Hematopoietic multipotent progenitor cell treated with erythropoietin and hydrocortisone succinate and interleukin-3 and kit ligand, for 4 days (in vitro differentiated cells): ENCODE measurements at regions not wholly inside any gene's neighbourhood (a gene's known extent, or its start where the extent isn't known, plus 50 kb on each side); places are given as distances from the start of the nearest gene placed in this dataset.

ENCODE experiments used
- DNase-seq: peaks from one replicate; pipeline ENCODE4 v3.0.0-alpha.2; 2015

DNA sequence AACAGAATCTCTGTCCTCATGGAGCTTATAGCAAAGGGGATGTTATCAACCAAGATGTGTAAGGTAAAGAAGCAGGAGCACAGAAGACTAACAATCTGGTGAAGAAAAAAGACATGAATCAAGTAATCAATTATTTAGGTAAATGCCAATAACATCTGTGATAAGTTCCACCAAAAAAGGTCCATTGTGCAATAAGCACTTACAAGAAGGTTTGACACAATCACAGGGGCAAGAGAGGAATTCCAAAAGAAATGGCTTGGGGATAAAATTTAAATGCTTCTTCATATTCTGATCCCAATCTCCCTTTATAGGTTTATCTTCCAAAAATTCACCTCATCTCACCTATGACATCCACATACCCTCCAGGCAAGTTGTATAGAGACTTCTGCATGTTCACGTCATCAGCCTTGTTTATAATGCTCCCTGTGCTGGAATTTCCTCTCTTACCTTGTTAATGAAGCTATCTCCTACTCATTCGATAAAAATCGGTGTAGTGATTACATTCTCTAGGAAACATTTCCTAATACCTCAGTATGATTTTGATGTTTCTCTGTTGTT is 53.6 kb upstream of the DPT start:
- no peak for DNase-seq

DNA sequence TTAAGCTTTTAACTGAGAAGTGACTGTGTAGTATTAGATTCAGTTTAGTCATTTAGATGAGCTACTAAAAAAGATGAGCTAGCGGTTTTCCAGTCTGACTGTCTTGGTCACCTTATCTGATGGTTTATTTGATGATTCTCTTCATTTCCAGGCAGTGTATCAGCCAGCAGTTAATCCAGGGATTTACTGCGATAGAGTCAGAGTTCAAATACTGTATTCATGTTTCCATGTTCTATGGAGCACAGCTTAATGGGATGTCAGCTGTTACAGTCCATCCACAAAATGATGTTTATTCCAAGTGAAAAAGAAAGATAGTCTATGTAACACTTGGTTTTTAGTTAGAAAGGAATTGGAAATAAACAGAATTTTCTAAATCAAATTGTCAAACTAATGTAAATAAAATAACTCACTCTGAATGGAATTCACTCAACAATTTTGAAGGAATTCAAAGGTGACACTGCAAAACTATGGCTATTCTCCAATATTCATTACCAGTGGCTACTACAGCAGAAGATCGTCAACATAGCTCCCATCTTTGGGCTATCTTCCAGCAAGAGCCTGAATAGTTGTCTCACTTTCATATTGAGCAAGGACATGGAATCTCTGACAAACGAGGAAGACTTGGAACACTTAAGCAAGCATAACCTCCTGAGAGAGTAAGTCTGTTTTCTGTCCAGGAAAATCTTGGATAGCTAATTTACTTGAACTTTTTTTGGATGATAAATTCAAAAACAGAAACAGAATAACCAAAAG is 54.6 kb upstream of the DPT start:
- no peak for DNase-seq

DNA sequence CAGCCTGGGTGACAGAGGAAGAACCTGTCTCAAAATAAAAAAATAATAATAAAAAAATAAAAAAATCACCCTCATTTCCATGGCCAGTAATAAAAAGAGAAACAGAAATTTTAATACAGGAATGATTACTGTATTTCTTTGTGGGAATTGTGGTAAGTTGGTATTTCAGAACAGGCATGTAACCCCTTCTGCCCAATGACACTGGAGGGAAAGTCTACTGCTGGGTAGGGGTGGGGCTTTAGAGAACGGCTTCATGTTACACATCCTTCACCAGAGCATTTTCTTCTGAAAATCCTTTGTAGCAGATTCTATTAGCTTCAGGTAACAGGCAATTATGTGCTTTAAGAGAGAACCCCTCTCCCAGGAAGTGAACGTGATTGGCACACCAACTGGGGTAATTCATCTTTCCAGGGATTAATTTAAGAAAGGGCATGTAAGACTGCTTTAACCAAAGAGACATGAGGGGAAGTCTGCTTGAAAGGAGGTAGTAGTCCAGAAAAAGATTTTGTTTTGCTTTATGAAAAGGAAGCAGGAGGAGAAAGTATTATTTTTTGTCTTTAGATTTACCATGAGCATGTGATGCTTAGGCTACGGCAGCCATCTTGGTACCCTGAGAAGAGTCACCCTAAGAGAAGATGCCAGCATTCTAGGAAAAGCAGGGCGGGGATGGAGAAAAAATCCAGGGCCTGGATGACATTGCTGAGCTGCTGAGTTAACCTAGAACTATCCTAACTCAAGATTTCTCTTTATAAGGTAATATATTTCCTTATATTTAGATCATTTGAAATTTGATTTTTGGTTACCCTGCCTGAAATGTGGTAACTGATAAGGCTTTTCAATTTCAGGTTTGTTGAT is 57.7 kb upstream of the DPT start:
- DNase-seq, result no peak

DNA sequence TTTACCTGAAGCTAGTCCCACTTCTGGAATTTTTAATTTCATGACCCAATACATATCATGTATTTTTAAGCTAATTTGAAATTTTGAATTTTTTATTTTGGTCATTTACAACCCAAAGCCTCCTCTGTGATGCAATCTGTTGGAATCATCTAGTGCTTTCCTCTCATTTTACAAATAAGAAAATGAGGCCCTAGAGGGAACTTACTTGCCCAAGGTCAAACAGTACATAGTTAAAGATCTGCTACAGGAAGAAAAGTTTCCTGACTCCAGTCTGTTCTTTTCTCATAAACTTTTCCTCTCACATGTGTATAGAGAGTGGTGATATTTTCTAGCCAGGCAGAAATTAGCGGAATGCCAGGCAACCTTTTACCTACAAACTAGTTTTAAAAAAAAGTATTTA is 59.3 kb upstream of the DPT start:
- DNase-seq, result no peak

- no peak for DNase-seq
Measured at GRCh38 chr1:168789501-168789900, 60.5 kb upstream of the DPT start.

- no peak for DNase-seq
Measured at GRCh38 chr1:168792142-168792541, 63.1 kb upstream of the DPT start.

- DNase-seq, result peak; percentile 23
Measured at GRCh38 chr1:168792592-168793125, 63.7 kb upstream of the DPT start.

DNA sequence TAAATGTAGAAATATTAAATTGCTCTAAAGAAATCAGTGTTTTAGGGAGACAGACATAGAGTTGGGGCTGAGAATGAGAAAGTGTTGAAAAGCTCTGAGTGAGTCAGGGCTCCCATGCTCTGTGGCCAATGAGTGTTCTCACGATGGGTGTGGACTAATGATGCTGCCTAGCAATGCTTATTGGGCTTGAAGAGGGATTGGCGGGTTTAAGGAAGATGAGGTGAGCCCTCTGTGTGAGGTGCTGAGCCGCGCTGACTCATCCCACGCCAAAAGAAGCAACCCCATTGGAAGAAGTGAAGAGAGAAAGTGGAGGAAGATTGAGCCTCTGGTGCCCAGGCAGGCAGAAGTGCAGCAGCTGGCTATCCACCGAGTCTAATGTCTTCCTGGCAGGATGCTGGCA is 65.1 kb upstream of the DPT start:
- no peak for DNase-seq

- DNase-seq, result no peak
Measured at GRCh38 chr1:168795681-168796080, 66.7 kb upstream of the DPT start.

GRCh38 chr1:168799927-168800605 is 71.1 kb upstream of the DPT start:
- DNase-seq, result no peak

- DNase-seq, result no peak
Measured at GRCh38 chr1:168801032-168801745, 72.2 kb upstream of the DPT start.

GRCh38 chr1:168803806-168804510 is 75.0 kb upstream of the DPT start:
- DNase-seq, result peak; percentile 39

- no peak for DNase-seq
Measured at GRCh38 chr1:168806952-168807351, 77.9 kb upstream of the DPT start.

DNA sequence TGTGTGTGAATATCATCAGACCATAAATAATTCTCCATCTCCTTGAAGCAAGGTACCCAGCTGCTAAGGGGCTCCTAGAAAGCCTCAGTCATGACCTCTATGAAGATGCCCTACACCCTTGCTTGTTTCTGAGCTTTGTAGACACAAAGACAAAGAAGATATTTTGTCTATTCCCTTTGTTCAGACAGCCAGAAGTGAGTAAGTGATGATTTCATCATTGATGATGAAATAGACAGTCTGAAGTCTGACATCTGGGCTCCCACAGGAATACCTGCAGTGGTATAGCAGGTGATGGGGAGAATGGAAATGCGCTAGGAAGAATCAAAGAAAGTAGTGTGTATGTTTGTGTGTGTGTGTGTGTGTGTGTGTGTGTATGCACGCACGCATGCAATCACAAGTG is 82.2 kb upstream of the DPT start:
- DNase-seq, result no peak

GRCh38 chr1:168819668-168820067 is 90.7 kb upstream of the DPT start:
- DNase-seq, result no peak

DNA sequence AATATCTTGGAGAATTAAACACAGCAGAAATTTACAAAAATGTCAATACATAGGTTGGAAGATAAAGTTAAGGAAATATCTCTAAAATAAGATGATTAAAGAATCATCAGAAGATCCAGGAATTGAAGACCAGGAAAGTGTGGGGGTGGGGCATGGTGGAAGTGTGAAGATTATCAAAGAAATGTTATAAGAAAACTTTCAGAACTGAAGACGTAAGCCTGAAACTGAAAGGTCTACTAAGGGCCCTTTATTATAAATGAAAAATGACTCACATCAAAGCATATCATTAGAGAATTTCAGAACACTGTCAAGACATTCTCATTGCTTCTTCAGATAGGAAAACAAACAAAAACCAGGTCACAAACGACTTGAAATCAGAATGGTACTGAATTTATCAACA is 92.4 kb upstream of the DPT start:
- no peak for DNase-seq

DNA sequence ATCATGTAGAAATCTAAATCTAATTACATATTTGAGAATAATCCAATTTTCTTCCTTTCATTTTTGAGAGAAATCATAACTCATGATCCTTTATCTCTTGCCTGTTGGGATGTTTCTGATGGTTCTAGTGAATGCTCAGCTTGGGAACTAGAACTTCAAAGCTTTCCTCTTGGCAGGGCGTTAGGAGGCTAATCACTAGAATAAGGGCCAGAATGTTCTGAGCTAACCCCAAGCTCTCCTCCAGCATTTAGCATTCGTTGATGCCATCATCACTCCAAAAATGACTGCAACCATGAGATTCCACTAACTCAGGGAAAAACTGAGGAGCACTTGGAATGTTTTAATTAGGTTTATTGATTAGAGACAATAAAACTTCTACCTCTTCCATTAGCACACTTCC is 93.9 kb upstream of the DPT start:
- no peak for DNase-seq

DNA sequence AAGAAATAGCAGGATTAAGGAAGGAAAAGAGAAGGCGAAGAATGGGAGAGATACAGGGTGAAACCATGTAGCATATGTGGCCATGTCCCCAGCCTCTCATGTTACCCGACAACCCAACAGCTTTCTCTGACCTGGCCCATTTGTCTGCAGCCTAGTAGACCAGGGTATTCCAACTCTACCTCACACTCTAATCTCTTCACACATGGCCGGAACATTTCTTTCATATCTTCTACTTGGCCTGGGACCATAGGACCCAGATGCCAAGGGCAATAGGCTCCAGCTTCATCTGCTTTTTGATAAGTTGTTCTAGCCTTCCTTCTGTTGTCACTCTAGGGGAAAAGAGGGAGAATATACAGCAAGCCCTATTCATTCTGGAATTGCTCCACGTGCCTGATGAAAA is 95.0 kb upstream of the DPT start:
- no peak for DNase-seq

DNA sequence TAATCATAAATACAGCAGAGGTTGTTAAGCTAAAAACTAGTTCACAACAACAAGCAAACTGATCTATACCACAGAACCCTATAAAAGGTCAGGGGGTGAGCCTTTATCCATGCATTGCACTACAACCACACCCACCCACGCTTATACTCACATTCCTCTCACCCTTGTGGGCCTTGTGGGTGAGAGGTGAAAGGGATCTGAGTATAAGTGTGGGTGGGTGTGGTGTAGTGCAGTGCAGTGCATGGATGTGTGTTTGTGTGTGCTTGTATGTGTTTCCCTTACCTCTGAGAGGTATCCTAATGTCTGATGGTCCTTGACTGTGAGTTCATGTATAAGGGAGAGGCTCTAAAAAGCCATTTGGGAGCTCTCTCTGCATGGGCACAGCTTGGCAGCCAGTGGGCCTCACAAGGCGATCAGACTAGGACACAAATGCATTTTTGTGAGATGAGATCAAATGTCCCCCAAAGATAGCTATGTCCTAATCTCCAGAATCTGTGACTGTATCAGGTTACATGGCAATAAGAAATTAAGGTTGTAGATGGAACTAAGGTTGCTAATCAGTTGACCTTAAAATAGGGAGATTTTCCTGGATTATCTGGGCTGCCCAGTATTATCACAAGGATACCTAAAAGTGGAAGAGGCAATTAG is 95.5 kb upstream of the DPT start:
- no peak for DNase-seq

DNA sequence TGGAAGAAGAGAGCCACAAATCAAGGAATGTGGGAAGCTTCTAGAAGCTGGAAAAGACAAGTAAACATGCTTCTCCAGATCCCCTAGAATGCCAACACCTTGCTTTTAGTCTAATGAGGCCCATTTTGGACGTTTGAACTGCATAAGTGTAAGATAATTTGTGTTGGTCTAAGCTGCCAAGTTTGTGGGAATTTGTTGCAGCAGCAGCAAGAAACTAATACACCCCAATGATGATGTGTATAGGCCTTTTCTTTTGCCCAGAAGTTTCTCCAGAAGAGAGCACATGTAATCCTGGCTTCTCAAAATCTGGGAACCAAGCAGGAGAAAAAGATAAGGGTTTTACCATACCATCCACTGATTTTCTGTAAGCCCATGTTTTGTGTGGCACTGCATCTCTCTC is 96.1 kb upstream of the DPT start:
- no peak for DNase-seq

- DNase-seq, result no peak
Measured at GRCh38 chr1:168825820-168826219, 96.8 kb upstream of the DPT start.
